ENCODE measurements at regions not wholly inside any gene's neighbourhood (a gene's known extent, or its start where the extent isn't known, plus 50 kb on each side); places are given as distances from the start of the nearest gene placed in this dataset.

- no peaks in the 10 kb centered on the region for H3K4me1 Mint-ChIP-seq
- no peaks in the 10 kb centered on the region for H4K20me1 ChIP-seq (ENCODE audit: insufficient read depth, low read length)
- WGBS (ENCODE audit: insufficient coverage), result no CpG with 5 or more reads among the region's 2 CpGs
- H3K9me3 ChIP-seq (replicated peaks in 1 of 2; ENCODE audit: control insufficient read depth in 1 of 2, insufficient read depth in 1 of 2, low read length in 2 of 2), result no peaks in the 10 kb centered on the region
- intact Hi-C loops (cut with micrococcal nuclease), result no loop called here
- no peaks in the 10 kb centered on the region for H3K36me3 Mint-ChIP-seq
- TF ChIP-seq, protein P1, sequence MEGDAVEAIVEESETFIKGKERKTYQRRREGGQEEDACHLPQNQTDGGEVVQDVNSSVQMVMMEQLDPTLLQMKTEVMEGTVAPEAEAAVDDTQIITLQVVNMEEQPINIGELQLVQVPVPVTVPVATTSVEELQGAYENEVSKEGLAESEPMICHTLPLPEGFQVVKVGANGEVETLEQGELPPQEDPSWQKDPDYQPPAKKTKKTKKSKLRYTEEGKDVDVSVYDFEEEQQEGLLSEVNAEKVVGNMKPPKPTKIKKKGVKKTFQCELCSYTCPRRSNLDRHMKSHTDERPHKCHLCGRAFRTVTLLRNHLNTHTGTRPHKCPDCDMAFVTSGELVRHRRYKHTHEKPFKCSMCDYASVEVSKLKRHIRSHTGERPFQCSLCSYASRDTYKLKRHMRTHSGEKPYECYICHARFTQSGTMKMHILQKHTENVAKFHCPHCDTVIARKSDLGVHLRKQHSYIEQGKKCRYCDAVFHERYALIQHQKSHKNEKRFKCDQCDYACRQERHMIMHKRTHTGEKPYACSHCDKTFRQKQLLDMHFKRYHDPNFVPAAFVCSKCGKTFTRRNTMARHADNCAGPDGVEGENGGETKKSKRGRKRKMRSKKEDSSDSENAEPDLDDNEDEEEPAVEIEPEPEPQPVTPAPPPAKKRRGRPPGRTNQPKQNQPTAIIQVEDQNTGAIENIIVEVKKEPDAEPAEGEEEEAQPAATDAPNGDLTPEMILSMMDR (IDR thresholded peaks at IDR 0.05), result no peak
- no peak overlapping the region for H3K4me3 ChIP-seq (replicated peaks in 1 of 3; ENCODE audit: low read depth in 2 of 3, low read length in 3 of 3)
- no peak overlapping the region for H2AFZ ChIP-seq (ENCODE audit: insufficient read depth, low read depth, low read length, poor library complexity, severe bottlenecking)
- no peak overlapping the region for H3K4me3 Mint-ChIP-seq
- H3K27me3 Mint-ChIP-seq (ENCODE audit: low read depth in 3 of 3), result peaks cover 0 to 1% (median 0%) of the 10 kb centered on the region in 3 donors
- H3K79me2 ChIP-seq (ENCODE audit: insufficient read depth, low read length), result no peaks in the 10 kb centered on the region
- H3K36me3 ChIP-seq (replicated peaks in 1 of 2; ENCODE audit: control insufficient read depth in 1 of 2, insufficient read depth in 2 of 2, low read length in 2 of 2), result no peaks in the 10 kb centered on the region
- no peaks in the 10 kb centered on the region for H3K27me3 ChIP-seq (ENCODE audit: control insufficient read depth in 2 of 2, insufficient read depth in 2 of 2, low read length in 2 of 2)
- no peak overlapping the region for H3K4me2 ChIP-seq (replicated peaks; ENCODE audit: extremely low read depth, low read length, poor library complexity, severe bottlenecking)
- no peaks in the 10 kb centered on the region for H3K4me1 ChIP-seq (ENCODE audit: control insufficient read depth in 1 of 2, insufficient read depth in 2 of 2, low read length in 2 of 2)
- no peak for DNase-seq
- H3K27ac Mint-ChIP-seq, result no peak overlapping the region
- peaks cover 0 to 4% (median 0%) of the 10 kb centered on the region in 7 donors for H3K9me3 Mint-ChIP-seq
- no peak overlapping the region for H3K9ac ChIP-seq (ENCODE audit: insufficient read depth, low read length, poor library complexity, severe bottlenecking)
- no peak overlapping the region for H3K27ac ChIP-seq (ENCODE audit: low read depth in 1 of 2, low read length in 2 of 2)
Observed at GRCh38 chr2:34345030-34345429, 745.9 kb upstream of the FAM98A start.

DNA sequence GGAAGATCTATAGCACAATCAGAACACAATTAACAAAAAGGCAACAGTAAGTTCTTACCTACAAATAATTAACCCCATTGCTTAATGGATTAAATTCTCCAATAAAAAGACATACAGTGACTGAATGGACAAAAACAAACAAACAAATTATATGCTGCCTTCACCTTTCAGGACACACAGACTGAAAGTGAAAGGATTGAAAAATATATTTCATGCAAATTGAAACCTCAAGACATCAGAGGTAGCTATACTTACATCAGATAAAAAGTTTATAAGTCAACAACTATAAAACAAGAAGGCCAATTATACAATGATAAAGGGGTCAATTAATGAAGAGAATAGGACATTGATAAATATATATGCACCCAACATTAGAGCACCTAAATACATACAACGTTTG is 741.2 kb upstream of the FAM98A start:
- no peak overlapping the region for H3K4me3 Mint-ChIP-seq
- Histone ChIP-seq H3K27ac (ENCODE audit: low read depth in 1 of 2, low read length in 2 of 2) (no peak overlapping the region), H2AFZ (ENCODE audit: insufficient read depth, low read depth, low read length, poor library complexity, severe bottlenecking) (no peak overlapping the region), H3K4me3 (replicated peaks in 1 of 3; ENCODE audit: low read depth in 2 of 3, low read length in 3 of 3) (no peak overlapping the region), H3K9me3 (replicated peaks in 1 of 2; ENCODE audit: control insufficient read depth in 1 of 2, insufficient read depth in 1 of 2, low read length in 2 of 2) (no peaks in the 10 kb centered on the region), H3K36me3 (replicated peaks in 1 of 2; ENCODE audit: control insufficient read depth in 1 of 2, insufficient read depth in 2 of 2, low read length in 2 of 2) (no peaks in the 10 kb centered on the region), H3K4me1 (ENCODE audit: control insufficient read depth in 1 of 2, insufficient read depth in 2 of 2, low read length in 2 of 2) (no peaks in the 10 kb centered on the region), H3K4me2 (replicated peaks; ENCODE audit: extremely low read depth, low read length, poor library complexity, severe bottlenecking) (no peak overlapping the region), H3K9ac (ENCODE audit: insufficient read depth, low read length, poor library complexity, severe bottlenecking) (no peak overlapping the region), H4K20me1 (ENCODE audit: insufficient read depth, low read length) (no peaks in the 10 kb centered on the region), H3K27me3 (ENCODE audit: control insufficient read depth in 2 of 2, insufficient read depth in 2 of 2, low read length in 2 of 2) (no peaks in the 10 kb centered on the region), H3K79me2 (ENCODE audit: insufficient read depth, low read length) (no peaks in the 10 kb centered on the region)
- no peak for DNase-seq
- H3K4me1 Mint-ChIP-seq, result no peaks in the 10 kb centered on the region
- no peak overlapping the region for H3K27ac Mint-ChIP-seq
- intact Hi-C loops (cut with micrococcal nuclease), result no loop called here
- WGBS (ENCODE audit: insufficient coverage), result no CpG with 5 or more reads among the region's 1 CpG
- no peaks in the 10 kb centered on the region for H3K36me3 Mint-ChIP-seq
- TF ChIP-seq, protein P1 (IDR thresholded peaks at IDR 0.05), result no peak
- peaks cover 0 to 1% (median 0%) of the 10 kb centered on the region in 3 donors for H3K27me3 Mint-ChIP-seq (ENCODE audit: low read depth in 3 of 3)
- peaks cover 0 to 2% (median 0%) of the 10 kb centered on the region in 7 donors for H3K9me3 Mint-ChIP-seq

Measured in CD14-positive monocyte (primary cell).